Ishikawa (cell line): ENCODE measurements at regions not wholly inside any gene's neighbourhood (a gene's known extent, or its start where the extent isn't known, plus 50 kb on each side); places are given as distances from the start of the nearest gene placed in this dataset.

ENCODE experiments used
- CREB1 ChIP-seq: IDR thresholded peaks from 2 replicates; pipeline ENCODE4 v1.6.1; 2012; ENCODE audit warnings: low read depth
- EP300 ChIP-seq: IDR thresholded peaks from 2 replicates; pipeline ENCODE4 v1.6.1; 2012; ENCODE audit warnings: borderline replicate concordance
- RAD21 ChIP-seq: IDR thresholded peaks from 2 replicates; pipeline ENCODE4 v1.6.1; 2012; ENCODE audit warnings: low read depth
- TAF1 ChIP-seq: IDR thresholded peaks from 2 replicates; pipeline ENCODE4 v1.6.1; 2012; ENCODE audit warnings: low read depth, mild to moderate bottlenecking
- YY1 ChIP-seq: IDR thresholded peaks from 2 replicates; pipeline ENCODE4 v1.6.1; 2012; ENCODE audit warnings: low read depth
- ZBTB7A ChIP-seq: IDR thresholded peaks from 2 replicates; pipeline ENCODE4 v1.6.1; 2012; ENCODE audit warnings: low read depth
- TF ChIP-seq, protein P1 (sequence below): IDR thresholded peaks from 2 replicates; pipeline ENCODE4 v1.6.1; 2012
- TF ChIP-seq, protein P2 (sequence below): IDR thresholded peaks from 2 replicates; pipeline ENCODE4 v1.6.1; 2012
- TF ChIP-seq, protein P3 (sequence below): IDR thresholded peaks from 2 replicates; pipeline ENCODE4 v1.6.1; 2012; ENCODE audit warnings: low read depth, mild to moderate bottlenecking

DNA sequence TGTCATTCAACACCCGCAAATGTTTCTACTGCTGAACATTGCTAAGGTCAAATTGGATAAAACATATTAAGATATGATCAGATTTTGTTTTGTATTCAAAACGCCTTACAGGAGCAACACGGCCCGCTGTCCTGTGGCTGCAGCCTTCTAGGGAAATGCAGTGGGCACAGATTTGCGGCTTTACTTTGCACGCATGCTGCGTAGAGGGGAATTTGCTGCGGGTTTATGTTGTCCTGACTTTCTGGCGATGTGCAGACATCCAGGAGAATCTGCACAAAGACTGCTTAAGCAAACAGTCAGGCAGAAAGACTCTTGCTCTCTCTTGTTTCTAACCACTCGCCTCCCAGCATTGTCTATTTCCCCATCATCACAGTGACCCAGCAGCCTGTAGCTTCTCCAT is 88.3 kb downstream of the LRRC30 start:
- no peak for TF ChIP-seq YY1
- no peak for TF ChIP-seq TAF1
- TF ChIP-seq RAD21, result no peak
- TF ChIP-seq EP300, result no peak
- TF ChIP-seq, protein P1, sequence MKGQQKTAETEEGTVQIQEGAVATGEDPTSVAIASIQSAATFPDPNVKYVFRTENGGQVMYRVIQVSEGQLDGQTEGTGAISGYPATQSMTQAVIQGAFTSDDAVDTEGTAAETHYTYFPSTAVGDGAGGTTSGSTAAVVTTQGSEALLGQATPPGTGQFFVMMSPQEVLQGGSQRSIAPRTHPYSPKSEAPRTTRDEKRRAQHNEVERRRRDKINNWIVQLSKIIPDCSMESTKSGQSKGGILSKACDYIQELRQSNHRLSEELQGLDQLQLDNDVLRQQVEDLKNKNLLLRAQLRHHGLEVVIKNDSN, result no peak
- no peak for TF ChIP-seq CREB1
- no peak for TF ChIP-seq ZBTB7A
- TF ChIP-seq, protein P2, sequence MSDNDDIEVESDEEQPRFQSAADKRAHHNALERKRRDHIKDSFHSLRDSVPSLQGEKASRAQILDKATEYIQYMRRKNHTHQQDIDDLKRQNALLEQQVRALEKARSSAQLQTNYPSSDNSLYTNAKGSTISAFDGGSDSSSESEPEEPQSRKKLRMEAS, result no peak
- TF ChIP-seq, protein P3, sequence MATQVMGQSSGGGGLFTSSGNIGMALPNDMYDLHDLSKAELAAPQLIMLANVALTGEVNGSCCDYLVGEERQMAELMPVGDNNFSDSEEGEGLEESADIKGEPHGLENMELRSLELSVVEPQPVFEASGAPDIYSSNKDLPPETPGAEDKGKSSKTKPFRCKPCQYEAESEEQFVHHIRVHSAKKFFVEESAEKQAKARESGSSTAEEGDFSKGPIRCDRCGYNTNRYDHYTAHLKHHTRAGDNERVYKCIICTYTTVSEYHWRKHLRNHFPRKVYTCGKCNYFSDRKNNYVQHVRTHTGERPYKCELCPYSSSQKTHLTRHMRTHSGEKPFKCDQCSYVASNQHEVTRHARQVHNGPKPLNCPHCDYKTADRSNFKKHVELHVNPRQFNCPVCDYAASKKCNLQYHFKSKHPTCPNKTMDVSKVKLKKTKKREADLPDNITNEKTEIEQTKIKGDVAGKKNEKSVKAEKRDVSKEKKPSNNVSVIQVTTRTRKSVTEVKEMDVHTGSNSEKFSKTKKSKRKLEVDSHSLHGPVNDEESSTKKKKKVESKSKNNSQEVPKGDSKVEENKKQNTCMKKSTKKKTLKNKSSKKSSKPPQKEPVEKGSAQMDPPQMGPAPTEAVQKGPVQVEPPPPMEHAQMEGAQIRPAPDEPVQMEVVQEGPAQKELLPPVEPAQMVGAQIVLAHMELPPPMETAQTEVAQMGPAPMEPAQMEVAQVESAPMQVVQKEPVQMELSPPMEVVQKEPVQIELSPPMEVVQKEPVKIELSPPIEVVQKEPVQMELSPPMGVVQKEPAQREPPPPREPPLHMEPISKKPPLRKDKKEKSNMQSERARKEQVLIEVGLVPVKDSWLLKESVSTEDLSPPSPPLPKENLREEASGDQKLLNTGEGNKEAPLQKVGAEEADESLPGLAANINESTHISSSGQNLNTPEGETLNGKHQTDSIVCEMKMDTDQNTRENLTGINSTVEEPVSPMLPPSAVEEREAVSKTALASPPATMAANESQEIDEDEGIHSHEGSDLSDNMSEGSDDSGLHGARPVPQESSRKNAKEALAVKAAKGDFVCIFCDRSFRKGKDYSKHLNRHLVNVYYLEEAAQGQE, result no peak
